MCF 10A (cell line): ENCODE measurements at regions not wholly inside any gene's neighbourhood (a gene's known extent, or its start where the extent isn't known, plus 50 kb on each side); places are given as distances from the start of the nearest gene placed in this dataset.
"Not testable (repeated sequence)": the region's sequence is repeated elsewhere in the genome, so short reads cannot be mapped to it uniquely, and the experiment has no call there.

ENCODE experiments used
- BruUV-seq: library from RNA; stranded (reverse); fragments of 400-500 nt; replicated peaks from 2 replicates; lab custom pipeline; 2021; lab: Mats Ljungman, UMichigan
- CTCF ChIA-PET: fragments of 300-600 bp; sonication (Branson Sonifier 250); formaldehyde crosslinking; extraction: SDS; loops from one replicate; lab custom pipeline; 2021; ENCODE audit warnings: antibody characterized with exemption, inconsistent platforms; lab: Yijun Ruan, JAX
- POLR2A ChIA-PET: fragments of 300-600, 350-650 bp; sonication (Branson Sonifier 250); formaldehyde crosslinking; extraction: SDS; loops from one replicate; lab custom pipeline; 2020; ENCODE audit warnings: antibody characterized with exemption, inconsistent platforms; lab: Yijun Ruan, JAX
- DNase-seq: peaks from one replicate; pipeline ENCODE4 v3.0.0-alpha.2; 2018; ENCODE audit not compliant: unreplicated experiment
- H3K27ac Mint-ChIP-seq: one replicate; pipeline ENCODE4 v1.8.0; 2022; ENCODE audit warnings: mild to moderate bottlenecking, low read depth, mixed read lengths; ENCODE audit not compliant: unreplicated experiment
- H3K27me3 Mint-ChIP-seq: one replicate; pipeline ENCODE4 v1.8.0; 2022; ENCODE audit warnings: mixed read lengths; ENCODE audit not compliant: insufficient read depth, unreplicated experiment
- H3K36me3 Mint-ChIP-seq: one replicate; pipeline ENCODE4 v1.8.0; 2022; ENCODE audit warnings: mild to moderate bottlenecking, moderate library complexity, mixed read lengths; ENCODE audit not compliant: insufficient read depth, unreplicated experiment
- H3K4me1 Mint-ChIP-seq: one replicate; pipeline ENCODE4 v1.8.0; 2022; ENCODE audit warnings: mixed read lengths; ENCODE audit not compliant: insufficient read depth, unreplicated experiment
- H3K4me3 Mint-ChIP-seq: one replicate; pipeline ENCODE4 v1.8.0; 2022; ENCODE audit warnings: mild to moderate bottlenecking, moderate library complexity, mixed read lengths; ENCODE audit not compliant: unreplicated experiment
- H3K9me3 Mint-ChIP-seq: one replicate; pipeline ENCODE4 v1.8.0; 2022; ENCODE audit warnings: mixed read lengths; ENCODE audit not compliant: unreplicated experiment
- intact Hi-C: fragments of 100-400 bp; cut with micrococcal nuclease; formaldehyde crosslinking; loops from 2 replicates; pipeline ENCODE4 v1.14.1; 2022
- TF ChIP-seq, protein P1 (sequence below): fragments of 200-600 bp; IDR thresholded peaks from one replicate; pipeline ENCODE4 v1.8.0; 2022; ENCODE audit warnings: antibody characterized with exemption, mild to moderate bottlenecking; ENCODE audit not compliant: unreplicated experiment

DNA sequence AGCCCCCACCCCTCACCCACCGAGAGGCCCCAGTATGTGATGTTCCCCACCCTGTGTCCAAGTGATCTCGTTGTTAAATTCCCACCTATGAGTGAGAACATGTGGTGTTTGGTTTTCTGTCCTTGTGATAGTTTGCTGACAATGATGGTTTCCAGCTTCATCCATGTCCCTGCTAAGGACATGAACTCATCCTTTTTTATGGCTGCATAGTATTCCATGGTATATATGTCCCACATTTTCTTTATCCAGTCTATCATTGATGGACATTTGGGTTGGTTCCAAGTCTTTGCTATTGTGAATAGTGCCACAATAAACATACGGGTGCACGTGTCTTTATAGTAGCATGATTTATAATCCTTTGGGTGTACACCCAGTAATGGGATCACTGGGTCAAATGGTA lies 79.2 kb downstream of the PXDC1 start:
- H3K9me3 Mint-ChIP-seq, BruUV-seq, H3K4me1 Mint-ChIP-seq, H3K36me3 Mint-ChIP-seq, intact Hi-C loops, CTCF ChIA-PET, H3K27ac Mint-ChIP-seq, H3K4me3 Mint-ChIP-seq, POLR2A ChIA-PET, H3K27me3 Mint-ChIP-seq, DNase-seq: not testable (repeated sequence)

GRCh38 chr6:3671382-3671781 lies 80.1 kb downstream of the PXDC1 start:
- ChIA-PET POLR2A (no interaction called here), CTCF (no interaction called here)
- H3K4me1 Mint-ChIP-seq = no peaks in the 10 kb centered on the region
- H3K9me3 Mint-ChIP-seq = peaks cover 15% of the 10 kb centered on the region
- no TSS peak for BruUV-seq
- H3K27me3 Mint-ChIP-seq = no peaks in the 10 kb centered on the region
- no peak for DNase-seq
- TF ChIP-seq, protein P1, sequence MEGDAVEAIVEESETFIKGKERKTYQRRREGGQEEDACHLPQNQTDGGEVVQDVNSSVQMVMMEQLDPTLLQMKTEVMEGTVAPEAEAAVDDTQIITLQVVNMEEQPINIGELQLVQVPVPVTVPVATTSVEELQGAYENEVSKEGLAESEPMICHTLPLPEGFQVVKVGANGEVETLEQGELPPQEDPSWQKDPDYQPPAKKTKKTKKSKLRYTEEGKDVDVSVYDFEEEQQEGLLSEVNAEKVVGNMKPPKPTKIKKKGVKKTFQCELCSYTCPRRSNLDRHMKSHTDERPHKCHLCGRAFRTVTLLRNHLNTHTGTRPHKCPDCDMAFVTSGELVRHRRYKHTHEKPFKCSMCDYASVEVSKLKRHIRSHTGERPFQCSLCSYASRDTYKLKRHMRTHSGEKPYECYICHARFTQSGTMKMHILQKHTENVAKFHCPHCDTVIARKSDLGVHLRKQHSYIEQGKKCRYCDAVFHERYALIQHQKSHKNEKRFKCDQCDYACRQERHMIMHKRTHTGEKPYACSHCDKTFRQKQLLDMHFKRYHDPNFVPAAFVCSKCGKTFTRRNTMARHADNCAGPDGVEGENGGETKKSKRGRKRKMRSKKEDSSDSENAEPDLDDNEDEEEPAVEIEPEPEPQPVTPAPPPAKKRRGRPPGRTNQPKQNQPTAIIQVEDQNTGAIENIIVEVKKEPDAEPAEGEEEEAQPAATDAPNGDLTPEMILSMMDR = no peak
- H3K36me3 Mint-ChIP-seq = no peaks in the 10 kb centered on the region
- no peak overlapping the region for H3K4me3 Mint-ChIP-seq
- H3K27ac Mint-ChIP-seq = no peak overlapping the region
- intact Hi-C loops = no loop called here

DNA sequence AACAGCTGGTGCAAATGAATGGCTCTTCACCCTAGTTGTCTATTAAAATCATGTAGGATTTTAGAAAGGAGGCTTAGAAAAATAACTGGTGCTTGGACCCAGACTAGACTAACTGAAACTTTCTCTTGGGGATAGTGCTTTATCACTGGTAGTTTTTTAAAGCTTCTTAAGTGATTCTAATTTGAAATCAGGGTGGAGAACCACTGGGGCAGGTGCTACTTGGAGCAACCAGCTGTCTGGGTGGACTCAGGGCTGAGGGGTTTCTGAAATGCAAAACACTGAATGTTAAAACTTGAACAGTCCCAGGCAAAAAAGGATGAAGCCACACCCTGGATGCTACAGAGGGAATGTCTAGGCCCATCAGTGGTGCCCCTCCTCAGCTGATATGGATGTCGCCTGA lies 81.2 kb downstream of the PXDC1 start:
- Mint-ChIP-seq H3K4me3 (no peak overlapping the region), H3K9me3 (peaks cover 13% of the 10 kb centered on the region), H3K36me3 (no peaks in the 10 kb centered on the region), H3K27ac (no peak overlapping the region), H3K27me3 (no peaks in the 10 kb centered on the region), H3K4me1 (no peaks in the 10 kb centered on the region)
- TF ChIP-seq, protein P1 = no peak
- intact Hi-C loops = no loop called here
- ChIA-PET CTCF (no interaction called here), POLR2A (interaction anchor here (0.6 kb wide), 1 partner anchor 230 kb away, joined by 3 read pairs; no protein-coding TSS in a partner anchor)
- no TSS peak for BruUV-seq
- no peak for DNase-seq

GRCh38 chr6:3669916-3670315 lies 81.6 kb downstream of the PXDC1 start:
- intact Hi-C loops = no loop called here
- Mint-ChIP-seq H3K4me1 (no peaks in the 10 kb centered on the region), H3K4me3 (no peak overlapping the region), H3K9me3 (peaks cover 9% of the 10 kb centered on the region), H3K27me3 (no peaks in the 10 kb centered on the region), H3K36me3 (no peaks in the 10 kb centered on the region), H3K27ac (no peak overlapping the region)
- DNase-seq = no peak
- TF ChIP-seq, protein P1 = no peak
- POLR2A ChIA-PET = interaction anchor here (0.6 kb wide), 2 partner anchors 19 to 230 kb away, joined by 3 read pairs; no protein-coding TSS in a partner anchor
- CTCF ChIA-PET = interaction anchor here (0.6 kb wide), 1 partner anchor 61 kb away, joined by 4 read pairs; no protein-coding TSS in a partner anchor
- no TSS peak for BruUV-seq

DNA sequence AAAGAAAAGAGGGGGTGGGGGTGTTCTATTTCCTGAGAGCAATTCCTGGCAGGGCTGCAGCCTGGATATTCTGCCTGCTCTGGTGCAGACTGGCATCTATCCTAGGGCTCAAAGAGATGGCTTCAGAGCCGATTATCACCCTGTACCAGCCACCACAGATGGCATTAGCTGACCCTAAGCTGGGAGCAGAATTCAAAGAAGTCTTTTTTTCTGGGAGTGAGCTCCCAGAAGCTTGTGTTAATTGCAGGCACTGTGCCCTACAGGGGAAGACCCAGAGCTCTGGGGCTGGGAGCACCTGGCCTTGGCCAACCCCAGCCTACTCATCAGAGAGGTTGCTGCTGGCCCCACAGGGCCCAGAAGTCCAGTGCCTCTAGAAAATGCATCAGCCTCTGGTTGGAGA lies 85.9 kb downstream of the PXDC1 start:
- Mint-ChIP-seq H3K27me3 (no peaks in the 10 kb centered on the region), H3K36me3 (no peaks in the 10 kb centered on the region), H3K4me1 (no peaks in the 10 kb centered on the region), H3K27ac (no peak overlapping the region), H3K9me3 (peaks cover 8% of the 10 kb centered on the region), H3K4me3 (no peak overlapping the region)
- TF ChIP-seq, protein P1 = no peak
- BruUV-seq = no TSS peak
- no peak for DNase-seq
- intact Hi-C loops = no loop called here
- ChIA-PET POLR2A (interaction anchor here (0.6 to 1.3 kb wide), 2 partner anchors 10 to 674 kb away, joined by 3 to 4 read pairs; no protein-coding TSS in a partner anchor), CTCF (no interaction called here)
